ENCODE measurements at regions not wholly inside any gene's neighbourhood (a gene's known extent, or its start where the extent isn't known, plus 50 kb on each side); places are given as distances from the start of the nearest gene placed in this dataset.

DNA sequence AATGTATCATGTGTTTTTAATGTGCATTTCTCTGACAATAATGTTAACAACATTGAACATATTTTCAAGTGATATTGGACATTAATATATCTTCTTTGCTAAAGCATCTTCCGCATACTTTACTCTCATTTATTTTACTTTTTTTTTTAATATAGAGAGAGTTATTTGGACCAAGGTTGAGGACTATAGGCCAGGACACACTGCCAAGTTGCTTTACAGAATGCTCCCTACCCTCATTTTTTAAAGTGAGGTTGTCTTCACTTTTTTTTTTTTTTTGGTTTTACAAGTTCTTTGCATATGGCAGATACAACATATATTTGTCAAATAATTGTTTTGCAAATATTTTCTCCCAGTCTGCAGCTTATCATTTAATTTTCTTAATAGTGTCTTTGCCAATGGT is 201.8 kb downstream of the OSR1 start:
- CTCF ChIA-PET, result no interaction called here

More for the DNA sequence above, 201.8 kb downstream of the OSR1 start:
- Histone ChIP-seq H2BK20ac (ENCODE audit: low read depth, low read length) (no peak overlapping the region), H2BK120ac (ENCODE audit: low read depth, low read length) (no peak overlapping the region), H4K8ac (ENCODE audit: low read depth in 2 of 2, low read length in 2 of 2) (no peak overlapping the region), H3K9ac (ENCODE audit: low read depth, low read length) (no peak overlapping the region), H4K20me1 (ENCODE audit: insufficient read depth, low read length) (no peaks in the 10 kb centered on the region), H2BK5ac (ENCODE audit: low read depth, low read length, poor library complexity, severe bottlenecking) (no peak overlapping the region), H4K5ac (ENCODE audit: low read depth, low read length) (no peak overlapping the region), H3K4me3 (ENCODE audit: insufficient read depth, low read depth, low read length) (no peak overlapping the region), H3K23ac (ENCODE audit: low read depth, low read length) (no peak overlapping the region), H3K4ac (ENCODE audit: low read depth, low read length) (no peak overlapping the region), H3K27me3 (ENCODE audit: control insufficient read depth, insufficient read depth, low read length) (no peaks in the 10 kb centered on the region), H3K27ac (ENCODE audit: insufficient read depth, low read length) (no peak overlapping the region), H3K14ac (replicated peaks; ENCODE audit: low read depth, low read length) (no peak overlapping the region), H3K4me2 (ENCODE audit: low read depth, low read length) (no peak overlapping the region), H2AK9ac (replicated peaks; ENCODE audit: low read depth, low read length, poor library complexity) (no peak overlapping the region), H3K36me3 (ENCODE audit: control insufficient read depth, insufficient read depth, low read length) (no peaks in the 10 kb centered on the region), H2BK15ac (ENCODE audit: low read depth, low read length) (no peak overlapping the region), H3K4me1 (ENCODE audit: control insufficient read depth, insufficient read depth, low read length) (no peaks in the 10 kb centered on the region), H3K79me1 (ENCODE audit: low read depth in 1 of 2, low read length in 2 of 2) (no peaks in the 10 kb centered on the region), H2AK5ac (ENCODE audit: low read depth, low read length) (no peak overlapping the region), H3K18ac (ENCODE audit: low read depth, low read length) (no peak overlapping the region), H2AFZ (replicated peaks; ENCODE audit: low read length, poor library complexity) (no peak overlapping the region), H3K9me3 (ENCODE audit: control insufficient read depth, insufficient read depth, low read length) (peaks cover 2% of the 10 kb centered on the region; the same call in 1 of the 2 replicates), H4K91ac (ENCODE audit: insufficient read depth, low read depth, low read length) (no peak overlapping the region), H3K9me1 (ENCODE audit: insufficient read depth, low read length) (no peaks in the 10 kb centered on the region), H3K56ac (ENCODE audit: extremely low read depth, insufficient read depth, low read length) (no peak overlapping the region)
- dilution Hi-C loops (cut with HindIII; ENCODE audit: low sequenced_read_pairs, unreplicated experiment) (no loop called here), intact Hi-C loops (cut with micrococcal nuclease) (no loop called here), in situ Hi-C loops (cut with MboI; ENCODE audit: low sequenced_read_pairs) (no loop called here)
- POLR2A ChIA-PET (ENCODE audit: unreplicated experiment), result no interaction called here
- TF ChIP-seq, protein P1, sequence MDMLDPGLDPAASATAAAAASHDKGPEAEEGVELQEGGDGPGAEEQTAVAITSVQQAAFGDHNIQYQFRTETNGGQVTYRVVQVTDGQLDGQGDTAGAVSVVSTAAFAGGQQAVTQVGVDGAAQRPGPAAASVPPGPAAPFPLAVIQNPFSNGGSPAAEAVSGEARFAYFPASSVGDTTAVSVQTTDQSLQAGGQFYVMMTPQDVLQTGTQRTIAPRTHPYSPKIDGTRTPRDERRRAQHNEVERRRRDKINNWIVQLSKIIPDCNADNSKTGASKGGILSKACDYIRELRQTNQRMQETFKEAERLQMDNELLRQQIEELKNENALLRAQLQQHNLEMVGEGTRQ (IDR thresholded peaks at IDR 0.05; ENCODE audit: low read depth, low read length), result no peak
- TF ChIP-seq CHD1 (IDR thresholded peaks at IDR 0.05; ENCODE audit: low read depth, low read length) (no peak), MXI1 (IDR thresholded peaks at IDR 0.05; ENCODE audit: borderline replicate concordance, low read depth, low read length) (no peak), MAZ (IDR thresholded peaks at IDR 0.05; ENCODE audit: borderline replicate concordance, low read depth, low read length) (no peak), RFX5 (IDR thresholded peaks at IDR 0.05; ENCODE audit: low read depth, low read length) (no peak)
- ATAC-seq (ENCODE audit: low read depth) (no peak), DNase-seq (no peak)
- no TSS peak for BruUV-seq (replicated peaks)
- WGBS, 2 experiments (ENCODE audit: extremely low coverage in 2 of 2, insufficient read length in 1 of 2), result no CpG with 5 or more reads among the region's 1 CpG

Measured in IMR-90 (cell line).